HG03457 (cell line): ENCODE measurements at regions not wholly inside any gene's neighbourhood (a gene's known extent, or its start where the extent isn't known, plus 50 kb on each side); places are given as distances from the start of the nearest gene placed in this dataset.
"Not testable (repeated sequence)": the region's sequence is repeated elsewhere in the genome, so short reads cannot be mapped to it uniquely, and the experiment has no call there.

Experiments used
- ATAC-seq: cut with Tn5 transposase; IDR thresholded peaks from one replicate; pipeline ENCODE4 v1.9.1; 2021; ENCODE audit warnings: moderate number of reproducible peaks; ENCODE audit not compliant: unreplicated experiment

GRCh38 chr5:130957151-130957550 lies 207.9 kb downstream of the HINT1 start:
- no peak for ATAC-seq

DNA sequence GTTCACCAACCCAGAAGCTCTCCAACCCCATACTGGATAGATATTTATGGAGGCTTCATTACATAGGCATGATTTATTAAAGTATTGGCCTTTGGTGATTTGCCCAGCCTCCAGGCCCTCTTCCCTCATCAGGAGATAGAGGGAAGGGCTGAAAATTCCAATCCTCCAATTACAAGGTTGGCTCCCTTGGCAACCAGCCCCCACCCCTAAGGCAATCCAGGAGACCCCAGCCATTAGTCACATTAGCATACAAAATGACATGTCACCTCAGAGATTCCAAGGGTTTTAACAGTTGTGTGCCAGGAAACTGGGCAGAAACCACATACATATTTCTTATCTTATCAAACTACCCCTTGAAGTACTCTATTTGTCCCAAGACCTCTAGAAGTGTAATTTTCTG lies 210.0 kb downstream of the HINT1 start:
- ATAC-seq = no peak

- ATAC-seq = no peak
These were observed 210.7 kb downstream of the HINT1 start for GRCh38 chr5:130954336-130954735.

GRCh38 chr5:130939059-130939458 lies 226.0 kb downstream of the HINT1 start:
- no peak for ATAC-seq

DNA sequence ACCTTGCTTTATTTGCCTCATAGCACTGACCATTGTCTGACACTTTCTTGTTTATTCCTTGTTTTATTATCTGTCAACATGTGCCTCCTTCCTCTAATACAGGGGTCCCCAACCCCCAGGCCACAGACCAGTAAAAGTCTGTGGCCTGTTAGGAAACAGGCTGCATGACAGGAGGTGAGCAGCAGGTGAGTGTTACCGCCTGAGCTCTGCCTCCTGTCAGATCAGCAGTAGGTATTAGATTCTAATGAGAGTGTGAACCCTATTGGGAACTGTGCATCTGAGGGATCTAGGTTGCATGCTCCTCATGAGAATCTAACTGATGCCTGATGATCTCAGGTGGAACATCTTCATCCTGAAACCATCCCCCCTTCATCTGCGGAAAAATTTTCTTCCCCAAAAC lies 228.0 kb downstream of the HINT1 start:
- ATAC-seq = no peak

DNA sequence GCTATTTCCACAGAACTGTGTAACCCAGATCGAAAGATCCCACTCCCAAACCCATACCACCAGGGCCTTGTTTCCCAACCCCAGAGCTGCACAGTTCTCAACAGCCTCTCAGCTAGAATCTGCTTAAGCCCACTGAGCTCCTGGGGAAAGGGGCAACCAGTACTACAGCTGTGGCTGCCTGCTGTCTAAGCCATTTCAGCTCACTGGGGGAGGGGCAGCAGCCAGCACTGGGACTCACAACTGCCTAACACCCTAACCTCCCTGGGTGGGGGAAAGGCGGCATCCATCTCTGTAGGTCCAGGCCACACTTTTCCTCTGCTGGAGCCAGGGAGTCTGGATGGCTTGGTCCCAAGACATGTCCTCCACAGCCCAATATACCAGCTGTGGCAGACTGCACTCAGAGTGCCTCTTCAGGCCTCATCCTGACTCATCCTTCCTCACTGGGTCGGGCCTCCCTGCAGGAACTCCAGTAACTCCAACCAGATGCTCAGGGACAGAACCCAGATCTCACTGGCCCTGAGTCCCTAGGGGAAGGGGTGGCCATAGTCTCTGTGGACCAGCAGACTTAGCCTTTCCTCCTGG lies 241.4 kb downstream of the HINT1 start:
- no peak for ATAC-seq

- no peak for ATAC-seq
These were observed 253.0 kb downstream of the HINT1 start for GRCh38 chr5:130912088-130912487.

DNA sequence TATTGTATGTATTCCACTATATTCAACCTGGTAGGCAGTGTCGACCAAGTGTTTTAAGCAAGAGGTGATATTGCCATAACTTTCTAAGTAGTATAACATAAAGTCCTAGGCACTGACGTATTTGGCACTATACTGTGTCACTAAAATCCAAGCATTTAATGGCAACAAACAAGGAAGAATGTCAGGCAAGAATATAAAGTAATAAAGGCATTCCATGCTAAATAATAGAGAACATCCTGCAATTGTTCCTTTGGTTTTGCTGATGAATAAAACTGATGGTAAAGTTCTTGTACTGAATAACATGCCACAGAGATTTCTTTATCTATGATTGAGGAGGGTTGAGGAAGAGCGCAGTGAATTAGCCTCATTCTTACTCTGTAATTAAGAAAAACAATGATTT lies 256.9 kb downstream of the HINT1 start:
- no peak for ATAC-seq

- not testable (repeated sequence) for ATAC-seq
These were observed 267.4 kb downstream of the HINT1 start for GRCh38 chr5:130897537-130898195.

DNA sequence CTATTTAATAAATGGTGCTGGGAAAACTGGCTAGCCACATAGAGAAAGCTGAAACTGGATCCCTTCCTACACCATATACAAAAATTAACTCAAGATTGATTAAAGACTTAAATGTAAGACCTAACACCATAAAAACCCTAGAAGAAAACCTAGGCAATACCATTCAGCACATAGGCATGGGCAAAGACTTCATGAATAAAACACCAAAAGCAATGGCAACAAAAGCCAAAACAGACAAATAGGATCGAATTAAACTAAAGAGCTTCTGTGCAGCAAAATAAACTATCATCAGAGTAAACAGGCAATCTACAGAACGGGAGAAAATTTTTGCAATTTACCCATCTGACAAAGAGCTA lies 267.9 kb downstream of the HINT1 start:
- not testable (repeated sequence) for ATAC-seq

GRCh38 chr5:130896636-130897035 lies 268.4 kb downstream of the HINT1 start:
- no peak for ATAC-seq

- ATAC-seq = no peak
These were observed 272.1 kb downstream of the HINT1 start for GRCh38 chr5:130893006-130893405.

DNA sequence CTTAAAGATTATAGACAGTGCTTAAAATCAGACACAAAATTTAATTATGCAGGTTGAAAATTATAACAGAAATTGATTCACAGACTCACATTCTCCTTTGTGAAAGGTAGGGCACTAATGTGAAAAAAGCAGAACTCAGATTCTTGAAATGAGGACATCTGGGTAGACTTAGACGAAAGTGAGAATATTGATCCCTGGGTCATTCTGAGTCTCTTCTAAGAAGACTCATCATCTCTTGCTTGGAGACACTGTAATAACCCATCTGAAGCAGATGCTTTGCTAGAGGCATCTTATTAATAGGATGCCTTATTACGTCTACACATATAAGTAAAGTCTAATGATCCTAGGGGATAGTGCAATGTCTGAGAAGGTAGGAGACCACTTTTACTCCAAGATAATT lies 274.4 kb downstream of the HINT1 start:
- ATAC-seq = no peak

DNA sequence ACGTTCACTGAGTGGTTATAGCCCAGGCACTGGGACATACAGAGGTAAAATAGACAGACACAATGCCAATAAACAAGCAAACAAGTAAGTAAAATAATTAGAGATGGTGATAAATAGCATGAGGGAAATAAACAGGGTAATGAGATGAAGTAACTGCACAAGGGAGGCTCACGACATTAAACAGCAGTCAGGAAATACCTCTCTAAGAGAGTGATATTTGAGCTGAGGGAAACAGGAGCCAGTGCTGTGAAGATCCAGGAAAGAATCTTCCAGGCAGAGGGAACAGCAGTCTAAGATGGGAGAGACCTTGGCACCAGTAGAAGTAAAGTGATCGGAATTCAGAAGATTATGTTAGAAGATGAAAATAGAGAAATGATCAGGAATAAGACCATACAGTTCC lies 279.4 kb downstream of the HINT1 start:
- no peak for ATAC-seq

GRCh38 chr5:130885027-130885426 lies 280.0 kb downstream of the HINT1 start:
- ATAC-seq = no peak

- no peak for ATAC-seq
These were observed 281.0 kb downstream of the HINT1 start for GRCh38 chr5:130884023-130884422.

- ATAC-seq = no peak
These were observed 289.4 kb downstream of the HINT1 start for GRCh38 chr5:130875656-130876055.

- ATAC-seq = no peak
These were observed 290.1 kb downstream of the HINT1 start for GRCh38 chr5:130874861-130875417.

GRCh38 chr5:130871346-130872086 lies 293.5 kb downstream of the HINT1 start:
- ATAC-seq = peak; percentile 85

GRCh38 chr5:130870691-130871090 lies 294.4 kb downstream of the HINT1 start:
- no peak for ATAC-seq

- ATAC-seq = no peak
These were observed 296.7 kb downstream of the HINT1 start for GRCh38 chr5:130868186-130868840.
